ENCODE measurements at regions not wholly inside any gene's neighbourhood (a gene's known extent, or its start where the extent isn't known, plus 50 kb on each side); places are given as distances from the start of the nearest gene placed in this dataset.

DNA sequence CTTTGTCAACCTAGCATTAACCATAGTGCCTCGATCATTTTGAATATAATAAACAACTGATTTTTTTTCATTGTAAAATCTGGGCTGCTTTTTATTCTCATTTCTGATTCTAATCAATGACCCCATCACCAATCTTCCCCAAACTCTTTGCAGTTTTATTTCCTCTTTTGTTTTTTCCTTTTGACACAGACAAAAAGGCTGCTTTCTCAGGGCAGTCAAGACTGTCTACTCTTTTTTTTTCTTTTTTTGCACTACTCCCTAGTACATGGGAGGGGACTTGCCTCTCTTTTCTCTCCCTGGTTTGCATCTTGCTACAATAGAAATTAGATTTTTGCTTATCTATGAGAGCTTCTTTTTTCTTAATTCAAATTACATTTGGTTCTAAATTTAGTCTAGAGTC is 987.9 kb downstream of the ADGRL2 start:
- peaks cover 0 to 21% (median 18%) of the 10 kb centered on the region in 3 donors for H3K4me1 Mint-ChIP-seq
- no peaks in the 10 kb centered on the region for H3K27me3 Mint-ChIP-seq
- POLR2A ChIA-PET: no interaction called here
- H3K27ac ChIP-seq (ENCODE audit: low read length): no peak overlapping the region
- no peak overlapping the region for H3K4me3 ChIP-seq (ENCODE audit: control insufficient read depth in 1 of 2, extremely low read depth in 1 of 2, low read length in 1 of 2)
- CTCF ChIA-PET: no interaction called here
- H3K4me3 Mint-ChIP-seq: no peak overlapping the region
- no peaks in the 10 kb centered on the region for H3K27me3 ChIP-seq (replicated peaks in 1 of 2; ENCODE audit: control insufficient read depth in 2 of 2, extremely low read depth in 1 of 2, insufficient read depth in 2 of 2, low read length in 1 of 2)
- no CpG with 5 or more reads among the region's 1 CpG for WGBS (ENCODE audit: insufficient coverage)
- peaks cover 0 to 3% of the 10 kb centered on the region in 2 experiments for H3K4me1 ChIP-seq (ENCODE audit: control insufficient read depth in 1 of 2, extremely low read depth in 1 of 2, insufficient read depth in 2 of 2, low read length in 2 of 2)
- no peaks in the 10 kb centered on the region for H3K36me3 Mint-ChIP-seq
- DNase-seq (no peak), ATAC-seq (replicated peaks in 1 of 4) (no peak)
- H3K9me3 Mint-ChIP-seq: peaks cover 2 to 15% (median 8%) of the 10 kb centered on the region in 3 donors
- no peak overlapping the region for H3K27ac Mint-ChIP-seq
- H3K36me3 ChIP-seq (ENCODE audit: control insufficient read depth in 2 of 2, extremely low read depth in 1 of 2, insufficient read depth in 1 of 2, low read length in 1 of 2): no peaks in the 10 kb centered on the region
- no peaks in the 10 kb centered on the region for H3K9me3 ChIP-seq

GRCh38 chr1:82788038-82788437 is 987.3 kb downstream of the ADGRL2 start:
- POLR2A ChIA-PET: no interaction called here
- peaks cover 2 to 17% (median 8%) of the 10 kb centered on the region in 3 donors for H3K9me3 Mint-ChIP-seq
- no peak for DNase-seq
- Histone ChIP-seq H3K4me3 (ENCODE audit: control insufficient read depth in 1 of 2, extremely low read depth in 1 of 2, low read length in 1 of 2) (no peak overlapping the region), H3K4me1 (ENCODE audit: control insufficient read depth in 1 of 2, extremely low read depth in 1 of 2, insufficient read depth in 2 of 2, low read length in 2 of 2) (peaks cover 0 to 3% of the 10 kb centered on the region in 2 experiments), H3K9me3 (no peaks in the 10 kb centered on the region), H3K36me3 (ENCODE audit: control insufficient read depth in 2 of 2, extremely low read depth in 1 of 2, insufficient read depth in 1 of 2, low read length in 1 of 2) (no peaks in the 10 kb centered on the region), H3K27ac (ENCODE audit: low read length) (no peak overlapping the region), H3K27me3 (replicated peaks in 1 of 2; ENCODE audit: control insufficient read depth in 2 of 2, extremely low read depth in 1 of 2, insufficient read depth in 2 of 2, low read length in 1 of 2) (no peaks in the 10 kb centered on the region)
- no peaks in the 10 kb centered on the region for H3K36me3 Mint-ChIP-seq
- ATAC-seq (replicated peaks in 1 of 4): no peak
- no peak overlapping the region for H3K4me3 Mint-ChIP-seq
- no peak overlapping the region for H3K27ac Mint-ChIP-seq
- CTCF ChIA-PET: no interaction called here
- no peaks in the 10 kb centered on the region for H3K27me3 Mint-ChIP-seq
- H3K4me1 Mint-ChIP-seq: peaks cover 0 to 21% (median 18%) of the 10 kb centered on the region in 3 donors
- no CpG with 5 or more reads among the region's 2 CpGs for WGBS (ENCODE audit: insufficient coverage)

GRCh38 chr1:82786883-82787282 is 986.1 kb downstream of the ADGRL2 start:
- Mint-ChIP-seq H3K4me1 (peaks cover 0 to 21% (median 18%) of the 10 kb centered on the region in 3 donors), H3K4me3 (no peak overlapping the region), H3K9me3 (peaks cover 2 to 19% (median 8%) of the 10 kb centered on the region in 3 donors), H3K36me3 (no peaks in the 10 kb centered on the region), H3K27ac (no peak overlapping the region), H3K27me3 (no peaks in the 10 kb centered on the region)
- ChIA-PET CTCF (no interaction called here), POLR2A (no interaction called here)
- no peaks in the 10 kb centered on the region for H3K27me3 ChIP-seq (replicated peaks in 1 of 2; ENCODE audit: control insufficient read depth in 2 of 2, extremely low read depth in 1 of 2, insufficient read depth in 2 of 2, low read length in 1 of 2)
- H3K4me1 ChIP-seq (ENCODE audit: control insufficient read depth in 1 of 2, extremely low read depth in 1 of 2, insufficient read depth in 2 of 2, low read length in 2 of 2): peaks cover 0 to 3% of the 10 kb centered on the region in 2 experiments
- no peak overlapping the region for H3K27ac ChIP-seq (ENCODE audit: low read length)
- H3K36me3 ChIP-seq (ENCODE audit: control insufficient read depth in 2 of 2, extremely low read depth in 1 of 2, insufficient read depth in 1 of 2, low read length in 1 of 2): no peaks in the 10 kb centered on the region
- ATAC-seq (replicated peaks in 1 of 4) (no peak), DNase-seq (no peak)
- no peak overlapping the region for H3K4me3 ChIP-seq (ENCODE audit: control insufficient read depth in 1 of 2, extremely low read depth in 1 of 2, low read length in 1 of 2)
- H3K9me3 ChIP-seq: no peaks in the 10 kb centered on the region
- WGBS (ENCODE audit: insufficient coverage): 40% methylated on average over 1 of the region's 1 CpG

- CTCF ChIA-PET: no interaction called here
- peaks cover 0 to 21% (median 18%) of the 10 kb centered on the region in 3 donors for H3K4me1 Mint-ChIP-seq
Observed at GRCh38 chr1:82785268-82785790, 984.6 kb downstream of the ADGRL2 start.

DNA sequence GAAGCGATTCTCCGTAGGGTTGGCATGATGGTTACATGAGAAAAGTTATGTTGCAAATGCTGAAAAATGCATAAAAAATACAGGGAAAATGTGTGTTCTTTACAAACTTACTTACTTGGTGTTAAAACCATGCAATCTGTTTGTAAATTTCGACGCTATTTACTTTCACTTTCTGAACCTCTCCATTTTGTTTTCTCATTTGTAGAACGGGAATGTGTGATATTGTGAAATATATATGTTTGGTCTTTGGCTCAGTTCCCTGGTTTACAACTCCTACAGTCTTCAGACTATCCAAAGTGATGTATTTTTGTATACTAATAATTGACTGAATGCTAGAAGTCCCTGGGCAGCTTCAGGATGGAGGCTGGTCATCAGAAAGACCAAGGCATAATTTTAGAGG is 982.3 kb downstream of the ADGRL2 start:
- H3K36me3 ChIP-seq (ENCODE audit: control insufficient read depth in 2 of 2, extremely low read depth in 1 of 2, insufficient read depth in 1 of 2, low read length in 1 of 2): no peaks in the 10 kb centered on the region
- Mint-ChIP-seq H3K27me3 (no peaks in the 10 kb centered on the region), H3K36me3 (no peaks in the 10 kb centered on the region), H3K9me3 (peaks cover 0 to 4% (median 0%) of the 10 kb centered on the region in 3 donors), H3K4me1 (peaks cover 0 to 15% (median 13%) of the 10 kb centered on the region in 3 donors), H3K4me3 (no peak overlapping the region), H3K27ac (no peak overlapping the region)
- no peaks in the 10 kb centered on the region for H3K27me3 ChIP-seq (replicated peaks in 1 of 2; ENCODE audit: control insufficient read depth in 2 of 2, extremely low read depth in 1 of 2, insufficient read depth in 2 of 2, low read length in 1 of 2)
- no peak for DNase-seq
- peaks cover 0 to 3% of the 10 kb centered on the region in 2 experiments for H3K4me1 ChIP-seq (ENCODE audit: control insufficient read depth in 1 of 2, extremely low read depth in 1 of 2, insufficient read depth in 2 of 2, low read length in 2 of 2)
- ChIA-PET CTCF (no interaction called here), POLR2A (no interaction called here)
- no peak overlapping the region for H3K4me3 ChIP-seq (ENCODE audit: control insufficient read depth in 1 of 2, extremely low read depth in 1 of 2, low read length in 1 of 2)
- no peak for ATAC-seq (replicated peaks in 1 of 4)
- H3K27ac ChIP-seq (ENCODE audit: low read length): no peak overlapping the region
- WGBS (ENCODE audit: insufficient coverage): no CpG with 5 or more reads among the region's 5 CpGs
- no peaks in the 10 kb centered on the region for H3K9me3 ChIP-seq

More at GRCh38 chr1:82785268-82785790, 984.6 kb downstream of the ADGRL2 start:
- no peaks in the 10 kb centered on the region for H3K27me3 Mint-ChIP-seq
- WGBS (ENCODE audit: insufficient coverage): 100% methylated on average over 1 of the region's 1 CpG
- H3K27ac Mint-ChIP-seq: no peak overlapping the region
- no peaks in the 10 kb centered on the region for H3K27me3 ChIP-seq (replicated peaks in 1 of 2; ENCODE audit: control insufficient read depth in 2 of 2, extremely low read depth in 1 of 2, insufficient read depth in 2 of 2, low read length in 1 of 2)
- H3K36me3 Mint-ChIP-seq: no peaks in the 10 kb centered on the region
- H3K36me3 ChIP-seq (ENCODE audit: control insufficient read depth in 2 of 2, extremely low read depth in 1 of 2, insufficient read depth in 1 of 2, low read length in 1 of 2): no peaks in the 10 kb centered on the region
- no peaks in the 10 kb centered on the region for H3K9me3 ChIP-seq
- POLR2A ChIA-PET: no interaction called here
- ATAC-seq (replicated peaks in 1 of 4): no peak
- no peak overlapping the region for H3K27ac ChIP-seq (ENCODE audit: low read length)
- DNase-seq: no peak
- no peak overlapping the region for H3K4me3 ChIP-seq (ENCODE audit: control insufficient read depth in 1 of 2, extremely low read depth in 1 of 2, low read length in 1 of 2)
- H3K9me3 Mint-ChIP-seq: peaks cover 0 to 8% (median under 1%) of the 10 kb centered on the region in 3 donors
- H3K4me3 Mint-ChIP-seq: no peak overlapping the region
- peaks cover 0 to 3% of the 10 kb centered on the region in 2 experiments for H3K4me1 ChIP-seq (ENCODE audit: control insufficient read depth in 1 of 2, extremely low read depth in 1 of 2, insufficient read depth in 2 of 2, low read length in 2 of 2)

DNA sequence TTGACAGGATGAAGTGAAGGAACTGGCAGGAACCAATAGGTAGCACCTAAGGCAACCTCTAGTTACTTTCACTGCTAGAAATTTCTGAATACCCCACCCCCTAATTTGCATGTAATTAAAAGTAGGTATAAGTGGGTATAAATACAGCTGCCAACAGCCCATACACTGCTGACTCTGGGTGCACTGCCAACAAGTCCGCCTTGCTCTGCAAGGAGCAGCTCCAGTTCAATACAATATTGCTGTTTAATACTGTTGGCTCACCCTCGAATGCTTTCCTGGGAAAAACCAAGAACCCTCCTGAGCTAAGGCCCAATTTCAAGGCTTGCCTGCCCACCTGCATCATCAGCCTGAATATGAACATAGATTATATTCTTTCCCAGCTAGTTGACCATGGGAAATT is 981.9 kb downstream of the ADGRL2 start:
- POLR2A ChIA-PET: no interaction called here
- H3K4me1 Mint-ChIP-seq: peaks cover 0 to 11% (median 9%) of the 10 kb centered on the region in 3 donors
- peaks cover 0 to 3% of the 10 kb centered on the region in 2 experiments for H3K4me1 ChIP-seq (ENCODE audit: control insufficient read depth in 1 of 2, extremely low read depth in 1 of 2, insufficient read depth in 2 of 2, low read length in 2 of 2)
- no CpG with 5 or more reads among the region's 2 CpGs for WGBS (ENCODE audit: insufficient coverage)
- H3K9me3 Mint-ChIP-seq: peaks cover 0 to 4% (median 0%) of the 10 kb centered on the region in 3 donors
- no peaks in the 10 kb centered on the region for H3K36me3 ChIP-seq (ENCODE audit: control insufficient read depth in 2 of 2, extremely low read depth in 1 of 2, insufficient read depth in 1 of 2, low read length in 1 of 2)
- H3K27ac ChIP-seq (ENCODE audit: low read length): no peak overlapping the region
- CTCF ChIA-PET: no interaction called here
- no peaks in the 10 kb centered on the region for H3K36me3 Mint-ChIP-seq
- no peak overlapping the region for H3K27ac Mint-ChIP-seq
- no peaks in the 10 kb centered on the region for H3K27me3 ChIP-seq (replicated peaks in 1 of 2; ENCODE audit: control insufficient read depth in 2 of 2, extremely low read depth in 1 of 2, insufficient read depth in 2 of 2, low read length in 1 of 2)
- H3K4me3 Mint-ChIP-seq: no peak overlapping the region
- H3K27me3 Mint-ChIP-seq: no peaks in the 10 kb centered on the region
- H3K4me3 ChIP-seq (ENCODE audit: control insufficient read depth in 1 of 2, extremely low read depth in 1 of 2, low read length in 1 of 2): no peak overlapping the region
- DNase-seq (no peak), ATAC-seq (replicated peaks in 1 of 4) (no peak)
- H3K9me3 ChIP-seq: no peaks in the 10 kb centered on the region

- WGBS (ENCODE audit: insufficient coverage): 100% methylated on average over 1 of the region's 4 CpGs
- Histone ChIP-seq H3K4me1 (ENCODE audit: control insufficient read depth in 1 of 2, extremely low read depth in 1 of 2, insufficient read depth in 2 of 2, low read length in 2 of 2) (no peaks in the 10 kb centered on the region), H3K4me3 (ENCODE audit: control insufficient read depth in 1 of 2, extremely low read depth in 1 of 2, low read length in 1 of 2) (no peak overlapping the region), H3K9me3 (no peaks in the 10 kb centered on the region), H3K27ac (ENCODE audit: low read length) (no peak overlapping the region), H3K27me3 (replicated peaks in 1 of 2; ENCODE audit: control insufficient read depth in 2 of 2, extremely low read depth in 1 of 2, insufficient read depth in 2 of 2, low read length in 1 of 2) (no peaks in the 10 kb centered on the region), H3K36me3 (ENCODE audit: control insufficient read depth in 2 of 2, extremely low read depth in 1 of 2, insufficient read depth in 1 of 2, low read length in 1 of 2) (no peaks in the 10 kb centered on the region)
- CTCF ChIA-PET: no interaction called here
- H3K9me3 Mint-ChIP-seq: peaks cover 0 to 4% (median 4%) of the 10 kb centered on the region in 3 donors
- no peak overlapping the region for H3K4me3 Mint-ChIP-seq
- no peak overlapping the region for H3K27ac Mint-ChIP-seq
- H3K36me3 Mint-ChIP-seq: no peaks in the 10 kb centered on the region
- ATAC-seq (replicated peaks in 1 of 4): no peak
- peaks cover 0 to 5% (median 0%) of the 10 kb centered on the region in 3 donors for H3K4me1 Mint-ChIP-seq
- H3K27me3 Mint-ChIP-seq: no peaks in the 10 kb centered on the region
- POLR2A ChIA-PET: no interaction called here
- no peak for DNase-seq
Observed at GRCh38 chr1:82778612-82779011, 977.9 kb downstream of the ADGRL2 start.

All from T-cell (primary cell).